Neural cell (in vitro differentiated cells): ENCODE measurements at regions not wholly inside any gene's neighbourhood (a gene's known extent, or its start where the extent isn't known, plus 50 kb on each side); places are given as distances from the start of the nearest gene placed in this dataset.

Experiments used
- H2AFZ ChIP-seq: fragments of 200-600, 300-800 bp; sonication (generic), shearing (Covaris generic); 2 replicates; pipeline ENCODE4 v1.6.0; 2014; ENCODE audit warnings: low read depth, mild to moderate bottlenecking, antibody characterized with exemption, low read length, moderate library complexity
- H3F3A ChIP-seq: fragments of 200-600 bp; shearing (Covaris generic); 2 replicates; pipeline ENCODE4 v1.6.1; 2016; ENCODE audit warnings: mild to moderate bottlenecking, moderate library complexity, mixed read lengths, antibody characterized with exemption, low read length; ENCODE audit not compliant: insufficient read depth, poor library complexity, severe bottlenecking
- H3K27ac ChIP-seq: fragments of 200-600, 300-800 bp; sonication (generic), shearing (Covaris generic); 2 replicates; pipeline ENCODE4 v1.5.1; 2014; ENCODE audit warnings: mild to moderate bottlenecking, low read length, moderate library complexity
- H3K27me3 ChIP-seq: fragments of 300-800, 200-600 bp; sonication (generic), shearing (Covaris generic); 2 replicates; pipeline ENCODE4 v1.6.0; 2014; ENCODE audit warnings: mild to moderate bottlenecking, low read depth, low read length, moderate library complexity; ENCODE audit not compliant: insufficient read depth
- H3K36me3 ChIP-seq: fragments of 300-800, 200-600 bp; sonication (generic), shearing (Covaris generic); 2 replicates; pipeline ENCODE4 v1.5.1; 2014; ENCODE audit warnings: mild to moderate bottlenecking, antibody characterized with exemption, low read length, moderate library complexity; ENCODE audit not compliant: insufficient read depth
- H3K4me2 ChIP-seq: fragments of 300-800, 200-600 bp; sonication (generic), shearing (Covaris generic); 2 replicates; pipeline ENCODE4 v1.6.0; 2014; ENCODE audit warnings: mild to moderate bottlenecking, low read length
- H3K4me3 ChIP-seq: fragments of 300-800, 200-600 bp; sonication (generic), shearing (Covaris generic); 2 replicates; pipeline ENCODE4 v1.5.1; 2014; ENCODE audit warnings: mild to moderate bottlenecking, low read length, moderate library complexity
- H3K79me2 ChIP-seq: fragments of 200-600 bp; shearing (Covaris generic); replicated peaks from 2 replicates; pipeline ENCODE4 v1.6.0; 2014; ENCODE audit warnings: mild to moderate bottlenecking, low read length, moderate library complexity; ENCODE audit not compliant: insufficient read depth
- H3K9ac ChIP-seq: fragments of 300-800, 200-600 bp; sonication (generic), shearing (Covaris generic); 2 replicates; pipeline ENCODE4 v1.6.1; 2016; ENCODE audit warnings: mild to moderate bottlenecking, low read length, mixed read lengths
- H3K9me2 ChIP-seq: fragments of 200-600 bp; shearing (Covaris generic); 2 replicates; pipeline ENCODE4 v1.6.1; 2016; ENCODE audit warnings: mild to moderate bottlenecking, low read length, mixed read lengths; ENCODE audit not compliant: insufficient read depth
- H3K9me3 ChIP-seq: fragments of 200-600, 300-800 bp; sonication (generic), shearing (Covaris generic); 2 replicates; pipeline ENCODE4 v1.6.1; 2016; ENCODE audit warnings: mild to moderate bottlenecking, mixed run types, low read length, moderate library complexity, mixed read lengths
- H4K20me1 ChIP-seq: fragments of 200-600 bp; shearing (Covaris generic); 2 replicates; pipeline ENCODE4 v1.6.1; 2016; ENCODE audit warnings: mild to moderate bottlenecking, mixed run types; ENCODE audit not compliant: insufficient read depth
- EP300 ChIP-seq: fragments of 450-650 bp; conservative IDR thresholded peaks from 2 replicates; pipeline ENCODE4 v1.6.1; 2014; ENCODE audit warnings: antibody characterized with exemption, mild to moderate bottlenecking, moderate library complexity; ENCODE audit not compliant: poor library complexity, severe bottlenecking
- EZH2 ChIP-seq: fragments of 200-600, 300-800 bp; shearing (Covaris generic), sonication (generic); IDR thresholded peaks from 2 replicates; pipeline ENCODE4 v1.6.1; 2014; ENCODE audit warnings: antibody characterized with exemption, low read length, borderline replicate concordance, mild to moderate bottlenecking; ENCODE audit not compliant: insufficient read depth, poor library complexity, severe bottlenecking
- MXI1 ChIP-seq: fragments of 450-650 bp; conservative IDR thresholded peaks from 2 replicates; pipeline ENCODE4 v1.6.1; 2014; ENCODE audit warnings: antibody characterized with exemption, mild to moderate bottlenecking; ENCODE audit not compliant: poor library complexity, severe bottlenecking
- POLR2AphosphoS5 ChIP-seq: IDR thresholded peaks from 2 replicates; pipeline ENCODE4 v1.6.1; 2012
- RAD21 ChIP-seq: fragments of 450-650 bp; conservative IDR thresholded peaks from 2 replicates; pipeline ENCODE4 v1.6.1; 2014; ENCODE audit warnings: antibody characterized with exemption, mild to moderate bottlenecking, moderate library complexity
- SMC3 ChIP-seq: fragments of 450-650 bp; conservative IDR thresholded peaks from 2 replicates; pipeline ENCODE4 v1.6.1; 2014; ENCODE audit warnings: antibody characterized with exemption, mild to moderate bottlenecking, moderate library complexity; ENCODE audit not compliant: poor library complexity
- TAF1 ChIP-seq: IDR thresholded peaks from 2 replicates; pipeline ENCODE4 v1.6.1; 2012; ENCODE audit warnings: low read depth
- TF ChIP-seq, protein P1 (sequence below): fragments of 450-650 bp; IDR thresholded peaks from 2 replicates; pipeline ENCODE4 v1.5.1; 2014; ENCODE audit warnings: antibody characterized with exemption, mild to moderate bottlenecking, moderate library complexity; ENCODE audit not compliant: poor library complexity, severe bottlenecking
- TF ChIP-seq, protein P2 (sequence below): IDR thresholded peaks from 2 replicates; pipeline ENCODE4 v1.6.1; 2012; ENCODE audit warnings: borderline replicate concordance

- Histone ChIP-seq H3F3A (no peaks in the 10 kb centered on the region), H3K27ac (no peak overlapping the region), H3K27me3 (no peaks in the 10 kb centered on the region), H3K9ac (no peak overlapping the region), H2AFZ (no peak overlapping the region), H3K4me3 (no peak overlapping the region), H3K36me3 (no peaks in the 10 kb centered on the region), H3K4me2 (no peak overlapping the region), H3K9me3 (no peaks in the 10 kb centered on the region), H3K79me2 (no peaks in the 10 kb centered on the region), H3K9me2 (no peaks in the 10 kb centered on the region), H4K20me1 (no peaks in the 10 kb centered on the region)
- TF ChIP-seq RAD21 (no peak), EP300 (no peak), EZH2 (no peak), SMC3 (no peak), MXI1 (no peak), POLR2AphosphoS5 (no peak), TAF1 (no peak)
- TF ChIP-seq, protein P1, sequence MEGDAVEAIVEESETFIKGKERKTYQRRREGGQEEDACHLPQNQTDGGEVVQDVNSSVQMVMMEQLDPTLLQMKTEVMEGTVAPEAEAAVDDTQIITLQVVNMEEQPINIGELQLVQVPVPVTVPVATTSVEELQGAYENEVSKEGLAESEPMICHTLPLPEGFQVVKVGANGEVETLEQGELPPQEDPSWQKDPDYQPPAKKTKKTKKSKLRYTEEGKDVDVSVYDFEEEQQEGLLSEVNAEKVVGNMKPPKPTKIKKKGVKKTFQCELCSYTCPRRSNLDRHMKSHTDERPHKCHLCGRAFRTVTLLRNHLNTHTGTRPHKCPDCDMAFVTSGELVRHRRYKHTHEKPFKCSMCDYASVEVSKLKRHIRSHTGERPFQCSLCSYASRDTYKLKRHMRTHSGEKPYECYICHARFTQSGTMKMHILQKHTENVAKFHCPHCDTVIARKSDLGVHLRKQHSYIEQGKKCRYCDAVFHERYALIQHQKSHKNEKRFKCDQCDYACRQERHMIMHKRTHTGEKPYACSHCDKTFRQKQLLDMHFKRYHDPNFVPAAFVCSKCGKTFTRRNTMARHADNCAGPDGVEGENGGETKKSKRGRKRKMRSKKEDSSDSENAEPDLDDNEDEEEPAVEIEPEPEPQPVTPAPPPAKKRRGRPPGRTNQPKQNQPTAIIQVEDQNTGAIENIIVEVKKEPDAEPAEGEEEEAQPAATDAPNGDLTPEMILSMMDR, result no peak
- TF ChIP-seq, protein P2, sequence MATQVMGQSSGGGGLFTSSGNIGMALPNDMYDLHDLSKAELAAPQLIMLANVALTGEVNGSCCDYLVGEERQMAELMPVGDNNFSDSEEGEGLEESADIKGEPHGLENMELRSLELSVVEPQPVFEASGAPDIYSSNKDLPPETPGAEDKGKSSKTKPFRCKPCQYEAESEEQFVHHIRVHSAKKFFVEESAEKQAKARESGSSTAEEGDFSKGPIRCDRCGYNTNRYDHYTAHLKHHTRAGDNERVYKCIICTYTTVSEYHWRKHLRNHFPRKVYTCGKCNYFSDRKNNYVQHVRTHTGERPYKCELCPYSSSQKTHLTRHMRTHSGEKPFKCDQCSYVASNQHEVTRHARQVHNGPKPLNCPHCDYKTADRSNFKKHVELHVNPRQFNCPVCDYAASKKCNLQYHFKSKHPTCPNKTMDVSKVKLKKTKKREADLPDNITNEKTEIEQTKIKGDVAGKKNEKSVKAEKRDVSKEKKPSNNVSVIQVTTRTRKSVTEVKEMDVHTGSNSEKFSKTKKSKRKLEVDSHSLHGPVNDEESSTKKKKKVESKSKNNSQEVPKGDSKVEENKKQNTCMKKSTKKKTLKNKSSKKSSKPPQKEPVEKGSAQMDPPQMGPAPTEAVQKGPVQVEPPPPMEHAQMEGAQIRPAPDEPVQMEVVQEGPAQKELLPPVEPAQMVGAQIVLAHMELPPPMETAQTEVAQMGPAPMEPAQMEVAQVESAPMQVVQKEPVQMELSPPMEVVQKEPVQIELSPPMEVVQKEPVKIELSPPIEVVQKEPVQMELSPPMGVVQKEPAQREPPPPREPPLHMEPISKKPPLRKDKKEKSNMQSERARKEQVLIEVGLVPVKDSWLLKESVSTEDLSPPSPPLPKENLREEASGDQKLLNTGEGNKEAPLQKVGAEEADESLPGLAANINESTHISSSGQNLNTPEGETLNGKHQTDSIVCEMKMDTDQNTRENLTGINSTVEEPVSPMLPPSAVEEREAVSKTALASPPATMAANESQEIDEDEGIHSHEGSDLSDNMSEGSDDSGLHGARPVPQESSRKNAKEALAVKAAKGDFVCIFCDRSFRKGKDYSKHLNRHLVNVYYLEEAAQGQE, result no peak
Measured at GRCh38 chr15:37209041-37209363, 108.7 kb upstream of the MEIS2 start.

DNA sequence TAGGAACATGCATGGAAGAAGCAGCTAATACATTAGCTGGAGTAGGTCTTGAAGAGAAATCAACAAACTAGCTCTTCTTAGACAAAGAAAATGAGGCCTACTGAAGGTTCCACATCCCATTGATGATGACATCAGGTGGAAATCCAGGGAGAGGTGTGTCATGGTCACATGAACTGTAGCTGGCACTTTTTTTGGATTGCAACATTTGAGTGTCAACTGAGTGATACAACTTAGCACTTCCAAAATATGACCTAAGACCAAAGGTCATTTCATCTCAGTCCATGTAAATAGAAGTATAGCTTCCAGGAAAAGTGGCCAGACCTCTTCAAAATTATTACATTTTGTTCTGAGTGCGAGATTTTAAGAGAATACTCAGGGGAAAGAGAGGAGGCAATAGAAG is 117.2 kb upstream of the MEIS2 start:
- no peak overlapping the region for H3K4me2 ChIP-seq
- H3K9ac ChIP-seq, result no peak overlapping the region
- no peaks in the 10 kb centered on the region for H3K27me3 ChIP-seq
- TF ChIP-seq TAF1 (no peak), POLR2AphosphoS5 (no peak), EP300 (no peak), EZH2 (no peak), SMC3 (no peak), MXI1 (no peak), RAD21 (no peak)
- TF ChIP-seq, protein P1, result no peak
- TF ChIP-seq, protein P2, result no peak
- no peaks in the 10 kb centered on the region for H3K9me2 ChIP-seq
- H2AFZ ChIP-seq, result no peak overlapping the region
- peaks cover 9% of the 10 kb centered on the region for H3F3A ChIP-seq
- no peaks in the 10 kb centered on the region for H3K9me3 ChIP-seq
- H3K4me3 ChIP-seq, result no peak overlapping the region
- peak overlapping the region; percentile 9 for H3K27ac ChIP-seq
- H4K20me1 ChIP-seq, result no peaks in the 10 kb centered on the region
- no peaks in the 10 kb centered on the region for H3K36me3 ChIP-seq
- H3K79me2 ChIP-seq, result no peaks in the 10 kb centered on the region
